HCT116 (cell line): ENCODE measurements at regions not wholly inside any gene's neighbourhood (a gene's known extent, or its start where the extent isn't known, plus 50 kb on each side); places are given as distances from the start of the nearest gene placed in this dataset.

Source experiments
- ATAC-seq: fragments of 200-7000 bp; cut with Tn5 transposase; 2 replicates; pipeline ENCODE4 v1.9.1; 2020; ENCODE audit warnings: mild to moderate bottlenecking, moderate library complexity
- BruUV-seq: library from RNA; stranded (reverse); fragments of 400-500 nt; replicated peaks from 2 replicates; lab custom pipeline; 2021; lab: Mats Ljungman, UMichigan
- CTCF ChIA-PET: fragments of 300-600 bp; sonication (Branson Sonifier 250); formaldehyde crosslinking; loops from one replicate; lab custom pipeline; 2021; ENCODE audit warnings: antibody characterized with exemption; lab: Charles Lee
- POLR2A ChIA-PET: fragments of 300-600, 350-600 bp; sonication (Branson Sonifier 250); formaldehyde crosslinking; loops from one replicate; lab custom pipeline; 2021; ENCODE audit warnings: antibody characterized with exemption; lab: Charles Lee
- RAD21 ChIA-PET, 2 experiments: fragments of 300-600 bp; sonication (Branson Sonifier 250); formaldehyde crosslinking; loops; one replicate each; lab custom pipeline; 2023; ENCODE audit warnings: low total read pairs in 2 of 2; ENCODE audit not compliant: uncharacterized antibody in 2 of 2, unreplicated experiment in 2 of 2, low non-redundant PET in 1 of 2; lab: Charles Lee
- DNase-seq: peaks from one replicate; pipeline ENCODE4 v3.0.0-alpha.2; 2010; ENCODE audit warnings: low read depth, low spot score
- H2AFZ ChIP-seq: fragments of 200-600 bp; shearing (Covaris generic), sonication (generic); 2 replicates; pipeline ENCODE4 v1.6.1; 2017; ENCODE audit warnings: low read depth, mixed run types, mixed read lengths, antibody characterized with exemption, low read length; ENCODE audit not compliant: poor library complexity, severe bottlenecking
- H3K27ac ChIP-seq: 2 replicates; pipeline ENCODE4 v1.5.1; 2012; ENCODE audit warnings: low read depth, low read length
- H3K27me3 ChIP-seq: fragments of 200-600 bp; sonication (generic); 2 replicates; pipeline ENCODE4 v1.6.1; 2016; ENCODE audit warnings: mixed run types, low read length, mixed read lengths; ENCODE audit not compliant: insufficient read depth
- H3K36me3 ChIP-seq, 2 experiments: fragments of 200-500 bp in 1 of 2; fragments of 200-600 bp in 1 of 2; sonication (Bioruptor generic) in 1 of 2; sonication (generic) in 1 of 2; 2 replicates each; pipeline versions ENCODE4 v1.5.1 to v1.6.1; 2014 to 2016; ENCODE audit warnings: low read length in 2 of 2, inconsistent platforms in 1 of 2, mixed read lengths in 1 of 2, mixed run types in 1 of 2; ENCODE audit not compliant: insufficient read depth in 2 of 2, control insufficient read depth in 1 of 2
- H3K4me1 ChIP-seq, 2 experiments: fragments of 200-600 bp in 1 of 2; sonication (generic) in 1 of 2; 2 replicates each; pipeline versions ENCODE4 v1.5.1 to v1.6.1; 2012 to 2017; ENCODE audit warnings: low read length in 2 of 2, inconsistent platforms in 1 of 2, mild to moderate bottlenecking in 1 of 2, mixed read lengths in 1 of 2, mixed run types in 1 of 2, moderate library complexity in 1 of 2; ENCODE audit not compliant: insufficient read depth in 2 of 2, control insufficient read depth in 1 of 2
- H3K4me2 ChIP-seq: fragments of 200-600 bp; sonication (generic); 2 replicates; pipeline ENCODE4 v1.6.1; 2017; ENCODE audit warnings: mixed run types, low read length, mixed read lengths
- H3K4me3 ChIP-seq, 2 experiments: fragments of 200-600 bp in 1 of 2; sonication (generic) in 1 of 2; replicated peaks in 1 of 2; 2 replicates each; pipeline ENCODE4 v1.5.1; 2011 to 2016; ENCODE audit warnings: low read length in 2 of 2, control low read depth in 1 of 2, low read depth in 1 of 2, mild to moderate bottlenecking in 1 of 2, mixed read lengths in 1 of 2, mixed run types in 1 of 2
- H3K79me2 ChIP-seq: fragments of 200-600 bp; sonication (generic); 2 replicates; pipeline ENCODE4 v1.6.1; 2017; ENCODE audit warnings: mild to moderate bottlenecking, mixed run types, low read length, moderate library complexity, mixed read lengths; ENCODE audit not compliant: insufficient read depth
- H3K9ac ChIP-seq: fragments of 200-600 bp; sonication (generic); 2 replicates; pipeline ENCODE4 v1.6.1; 2016; ENCODE audit warnings: low read length, mixed read lengths
- H3K9me2 ChIP-seq: fragments of 200-600 bp; sonication (generic), shearing (Covaris generic); 2 replicates; pipeline ENCODE4 v1.6.1; 2017; ENCODE audit warnings: mixed run types, mild to moderate bottlenecking, moderate library complexity; ENCODE audit not compliant: insufficient read depth
- H3K9me3 ChIP-seq, 2 experiments: fragments of 200-500 bp in 1 of 2; fragments of 200-600 bp in 1 of 2; sonication (Bioruptor generic) in 1 of 2; sonication (generic) in 1 of 2; 2 replicates each; pipeline ENCODE4 v1.6.1; 2014 to 2017; ENCODE audit warnings: low read length in 2 of 2, mixed read lengths in 2 of 2, inconsistent platforms in 1 of 2, low read depth in 1 of 2, mild to moderate bottlenecking in 1 of 2, mixed run types in 1 of 2, moderate library complexity in 1 of 2; ENCODE audit not compliant: control insufficient read depth in 1 of 2, insufficient read depth in 1 of 2
- H4K20me1 ChIP-seq: fragments of 200-600 bp; sonication (generic), shearing (Covaris generic); 2 replicates; pipeline ENCODE4 v1.6.1; 2017; ENCODE audit warnings: mixed run types, mild to moderate bottlenecking, moderate library complexity; ENCODE audit not compliant: insufficient read depth
- CBX3 ChIP-seq: IDR thresholded peaks from 2 replicates; pipeline ENCODE4 v1.6.1; 2012; ENCODE audit warnings: low read depth
- CTCF ChIP-seq, 3 experiments: fragments of 200-600 bp in 1 of 3; sonication (generic) in 1 of 3; IDR thresholded peaks in 2 of 3; conservative IDR thresholded peaks in 1 of 3; 2 replicates each; pipeline ENCODE4 v1.5.1; 2012 to 2017; ENCODE audit warnings: low read depth in 2 of 3, low read length in 2 of 3, antibody characterized with exemption in 1 of 3, borderline replicate concordance in 1 of 3, control low read depth in 1 of 3, mild to moderate bottlenecking in 1 of 3, mixed read lengths in 1 of 3, mixed run types in 1 of 3, moderate library complexity in 1 of 3; ENCODE audit not compliant: insufficient read depth in 1 of 3
- EGR1 ChIP-seq: IDR thresholded peaks from 2 replicates; pipeline ENCODE4 v1.6.1; 2012; ENCODE audit warnings: low read depth
- ELF1 ChIP-seq: IDR thresholded peaks from 2 replicates; pipeline ENCODE4 v1.6.1; 2012; ENCODE audit warnings: low read depth, borderline replicate concordance
- EZH2phosphoT487 ChIP-seq: fragments of 200-600 bp; IDR thresholded peaks from 2 replicates; pipeline ENCODE4 v1.6.1; 2018; ENCODE audit warnings: antibody characterized with exemption, borderline replicate concordance
- RAD21 ChIP-seq: IDR thresholded peaks from 2 replicates; pipeline ENCODE4 v1.6.1; 2012; ENCODE audit warnings: low read depth, mild to moderate bottlenecking
- SIN3A ChIP-seq: IDR thresholded peaks from 2 replicates; pipeline ENCODE4 v1.6.1; 2012; ENCODE audit warnings: low read depth
- YY1 ChIP-seq: IDR thresholded peaks from 2 replicates; pipeline ENCODE4 v1.6.1; 2011; ENCODE audit warnings: low read length, low read depth, moderate library complexity, mild to moderate bottlenecking; ENCODE audit not compliant: insufficient replicate concordance; ENCODE audit errors: extremely low read depth
- intact Hi-C: fragments of 100-400 bp; cut with micrococcal nuclease; formaldehyde crosslinking; loops from 2 replicates; pipeline ENCODE4 v1.10.0; 2022

- Histone ChIP-seq H2AFZ (no peak overlapping the region), H3K36me3 (no peaks in the 10 kb centered on the region), H3K4me3 (no peak overlapping the region), H3K27ac (no peak overlapping the region), H3K4me2 (no peak overlapping the region), H3K27me3 (no peaks in the 10 kb centered on the region), H3K79me2 (no peaks in the 10 kb centered on the region), H3K9ac (no peak overlapping the region), H4K20me1 (no peaks in the 10 kb centered on the region), H3K9me3 (no peaks in the 10 kb centered on the region), H3K4me1 (no peaks in the 10 kb centered on the region), H3K9me2 (no peaks in the 10 kb centered on the region)
- ChIA-PET CTCF (no interaction called here), RAD21 (no interaction called here), POLR2A (no interaction called here)
- BruUV-seq: no TSS peak
- intact Hi-C loops: no loop called here
- TF ChIP-seq YY1 (no peak), ELF1 (no peak), SIN3A (no peak), EGR1 (no peak)
- no peak for ATAC-seq
- no peak for DNase-seq
These were observed 173.0 kb upstream of the ADRA1B start for GRCh38 chr5:159743234-159743633.

GRCh38 chr5:159746707-159747106, 169.6 kb upstream of the ADRA1B start:
- ATAC-seq (no peak), DNase-seq (no peak)
- no peaks in the 10 kb centered on the region for H4K20me1 ChIP-seq
- no peak overlapping the region for H3K9ac ChIP-seq
- intact Hi-C loops: no loop called here
- H2AFZ ChIP-seq: no peak overlapping the region
- no peaks in the 10 kb centered on the region for H3K9me2 ChIP-seq
- ChIA-PET CTCF (no interaction called here), POLR2A (no interaction called here), RAD21 (no interaction called here)
- H3K36me3 ChIP-seq: no peaks in the 10 kb centered on the region
- H3K4me1 ChIP-seq: no peaks in the 10 kb centered on the region
- TF ChIP-seq EZH2phosphoT487 (no peak), RAD21 (no peak), CTCF (IDR thresholded peaks at IDR 0.05 in 2 of 3, conservative IDR thresholded peaks at IDR 0.05 in 1 of 3; ENCODE audit: borderline replicate concordance in 1 of 3, insufficient read depth in 1 of 3, low read depth in 2 of 3, low read length in 2 of 3) (no peak), CBX3 (no peak), SIN3A (no peak)
- no peak overlapping the region for H3K4me3 ChIP-seq
- H3K4me2 ChIP-seq: no peak overlapping the region
- no TSS peak for BruUV-seq
- no peak overlapping the region for H3K27ac ChIP-seq
- H3K27me3 ChIP-seq: no peaks in the 10 kb centered on the region
- no peaks in the 10 kb centered on the region for H3K79me2 ChIP-seq
- no peaks in the 10 kb centered on the region for H3K9me3 ChIP-seq
